ENCODE measurements at regions not wholly inside any gene's neighbourhood (a gene's known extent, or its start where the extent isn't known, plus 50 kb on each side); places are given as distances from the start of the nearest gene placed in this dataset.

GRCh38 chr7:145064114-145064513 lies 228.3 kb upstream of the TPK1 start:
- Histone ChIP-seq H3K9me3 (ENCODE audit: insufficient read depth, low read length) (no peaks in the 10 kb centered on the region), H3K4me2 (ENCODE audit: low read length) (no peak overlapping the region), H3K9ac (ENCODE audit: low read length) (no peak overlapping the region), H2AFZ (ENCODE audit: low read depth, low read length) (no peak overlapping the region), H3K27me3 (ENCODE audit: low read depth, low read length) (no peaks in the 10 kb centered on the region), H3K36me3 (replicated peaks; ENCODE audit: low read depth, low read length) (no peaks in the 10 kb centered on the region), H3K4me1 (ENCODE audit: low read length) (no peaks in the 10 kb centered on the region), H4K20me1 (ENCODE audit: insufficient read depth, low read length) (no peaks in the 10 kb centered on the region), H3K27ac (ENCODE audit: low read length) (no peak overlapping the region), H3K79me2 (ENCODE audit: low read length) (no peaks in the 10 kb centered on the region), H3K4me3 (ENCODE audit: low read length) (no peak overlapping the region)
- TF ChIP-seq EZH2phosphoT487 (IDR thresholded peaks at IDR 0.05; ENCODE audit: low read depth), result no peak

GRCh38 chr7:145053781-145054180 lies 217.9 kb upstream of the TPK1 start:
- no peak overlapping the region for H3K4me2 ChIP-seq (ENCODE audit: low read length)
- H3K79me2 ChIP-seq (ENCODE audit: low read length), result no peaks in the 10 kb centered on the region
- H3K4me1 ChIP-seq (ENCODE audit: low read length), result no peaks in the 10 kb centered on the region
- no peak overlapping the region for H2AFZ ChIP-seq (ENCODE audit: low read depth, low read length)
- H3K36me3 ChIP-seq (replicated peaks; ENCODE audit: low read depth, low read length), result no peaks in the 10 kb centered on the region
- H3K9me3 ChIP-seq (ENCODE audit: insufficient read depth, low read length), result no peaks in the 10 kb centered on the region
- TF ChIP-seq EZH2phosphoT487 (IDR thresholded peaks at IDR 0.05; ENCODE audit: low read depth) (no peak), CTCF (IDR thresholded peaks at IDR 0.05; ENCODE audit: low read depth, low read length) (no peak)
- H3K4me3 ChIP-seq (ENCODE audit: low read length), result no peak overlapping the region
- H3K27ac ChIP-seq (ENCODE audit: low read length), result no peak overlapping the region
- no peaks in the 10 kb centered on the region for H3K27me3 ChIP-seq (ENCODE audit: low read depth, low read length)
- H4K20me1 ChIP-seq (ENCODE audit: insufficient read depth, low read length), result no peaks in the 10 kb centered on the region
- no peak overlapping the region for H3K9ac ChIP-seq (ENCODE audit: low read length)

- H2AFZ ChIP-seq (ENCODE audit: low read depth, low read length), result no peak overlapping the region
- H3K4me3 ChIP-seq (ENCODE audit: low read length), result no peak overlapping the region
- TF ChIP-seq EZH2phosphoT487 (IDR thresholded peaks at IDR 0.05; ENCODE audit: low read depth) (no peak), CTCF (IDR thresholded peaks at IDR 0.05; ENCODE audit: low read depth, low read length) (no peak)
- H3K27ac ChIP-seq (ENCODE audit: low read length), result no peak overlapping the region
- H3K79me2 ChIP-seq (ENCODE audit: low read length), result no peaks in the 10 kb centered on the region
- no peaks in the 10 kb centered on the region for H4K20me1 ChIP-seq (ENCODE audit: insufficient read depth, low read length)
- no peak overlapping the region for H3K9ac ChIP-seq (ENCODE audit: low read length)
- no peaks in the 10 kb centered on the region for H3K9me3 ChIP-seq (ENCODE audit: insufficient read depth, low read length)
- no peaks in the 10 kb centered on the region for H3K27me3 ChIP-seq (ENCODE audit: low read depth, low read length)
- no peak overlapping the region for H3K4me2 ChIP-seq (ENCODE audit: low read length)
- H3K36me3 ChIP-seq (replicated peaks; ENCODE audit: low read depth, low read length), result no peaks in the 10 kb centered on the region
- no peaks in the 10 kb centered on the region for H3K4me1 ChIP-seq (ENCODE audit: low read length)
Measured at GRCh38 chr7:145050415-145050814, 214.6 kb upstream of the TPK1 start.

- no peaks in the 10 kb centered on the region for H3K27me3 ChIP-seq (ENCODE audit: low read depth, low read length)
- peak overlapping the region; percentile 4; the same call in 1 of the 2 replicates for H2AFZ ChIP-seq (ENCODE audit: low read depth, low read length)
- H3K9me3 ChIP-seq (ENCODE audit: insufficient read depth, low read length), result no peaks in the 10 kb centered on the region
- no peaks in the 10 kb centered on the region for H3K36me3 ChIP-seq (replicated peaks; ENCODE audit: low read depth, low read length)
- TF ChIP-seq EZH2phosphoT487 (IDR thresholded peaks at IDR 0.05; ENCODE audit: low read depth) (no peak), CTCF (IDR thresholded peaks at IDR 0.05; ENCODE audit: low read depth, low read length) (peak; percentile 93)
- H3K4me2 ChIP-seq (ENCODE audit: low read length), result peak overlapping the region; percentile 50
- H3K4me3 ChIP-seq (ENCODE audit: low read length), result peak overlapping the region; percentile 12; the same call in 1 of the 2 replicates
- H3K9ac ChIP-seq (ENCODE audit: low read length), result no peak overlapping the region
- H3K4me1 ChIP-seq (ENCODE audit: low read length), result peaks cover 5% of the 10 kb centered on the region; the same call in 1 of the 2 replicates
- no peak overlapping the region for H3K27ac ChIP-seq (ENCODE audit: low read length)
- H3K79me2 ChIP-seq (ENCODE audit: low read length), result no peaks in the 10 kb centered on the region
- H4K20me1 ChIP-seq (ENCODE audit: insufficient read depth, low read length), result no peaks in the 10 kb centered on the region
Measured at GRCh38 chr7:145036604-145037405, 201.0 kb upstream of the TPK1 start.
